Tibial nerve (tissue), 4 donors: ENCODE measurements at regions not wholly inside any gene's neighbourhood (a gene's known extent, or its start where the extent isn't known, plus 50 kb on each side); places are given as distances from the start of the nearest gene placed in this dataset.

Experiments
- CTCF ChIP-seq, 5 experiments: fragments of 200-600 bp in 3 of 5; fragments of 450-650 bp in 2 of 5; sonication (generic) in 3 of 5; IDR thresholded peaks; one replicate each; pipeline ENCODE4 v1.5.1; 2016 to 2019; ENCODE audit warnings: antibody characterized with exemption in 5 of 5, mild to moderate bottlenecking in 3 of 5, moderate library complexity in 2 of 5
- EP300 ChIP-seq, 2 donors: sonication (generic); formaldehyde crosslinking; IDR thresholded peaks; one replicate each; pipeline ENCODE4 v1.6.1; 2017; ENCODE audit warnings: antibody characterized with exemption in 2 of 2, mild to moderate bottlenecking in 1 of 2
- POLR2A ChIP-seq, 2 donors: fragments of 450-650 bp; IDR thresholded peaks; one replicate each; pipeline ENCODE4 v1.6.1; 2017; ENCODE audit warnings: antibody characterized with exemption in 2 of 2, mild to moderate bottlenecking in 2 of 2, moderate library complexity in 2 of 2

- TF ChIP-seq CTCF (IDR thresholded peaks at IDR 0.05): no peak
- no peak for TF ChIP-seq EP300 (IDR thresholded peaks at IDR 0.05)
- TF ChIP-seq POLR2A (IDR thresholded peaks at IDR 0.05): no peak
These were observed 485.8 kb downstream of the IRX1 start for GRCh38 chr5:4081466-4081865.
